Smooth muscle cell (in vitro differentiated cells): ENCODE measurements at regions not wholly inside any gene's neighbourhood (a gene's known extent, or its start where the extent isn't known, plus 50 kb on each side); places are given as distances from the start of the nearest gene placed in this dataset.

Source experiments
- DNase-seq: peaks from one replicate; lab custom pipeline; 2025; ENCODE audit not compliant: unreplicated experiment; lab: John Stamatoyannopoulos, UW
- H2AFZ ChIP-seq: fragments of 200-600 bp; sonication (generic); 2 replicates; pipeline ENCODE4 v1.6.0; 2016; ENCODE audit warnings: antibody characterized with exemption, low read depth, mild to moderate bottlenecking
- H3F3A ChIP-seq: fragments of 200-600 bp; sonication (generic); 2 replicates; pipeline ENCODE4 v1.6.0; 2017; ENCODE audit warnings: antibody characterized with exemption, low read depth
- H3K27ac ChIP-seq: fragments of 200-600 bp; sonication (generic); 2 replicates; pipeline ENCODE4 v1.5.1; 2016; ENCODE audit warnings: low read depth, mild to moderate bottlenecking
- H3K27me3 ChIP-seq: fragments of 200-600 bp; sonication (generic); 2 replicates; pipeline ENCODE4 v1.6.1; 2016; ENCODE audit warnings: low read depth, mild to moderate bottlenecking
- H3K36me3 ChIP-seq: fragments of 200-600 bp; sonication (generic); 2 replicates; pipeline ENCODE4 v1.5.1; 2016; ENCODE audit warnings: low read depth
- H3K4me1 ChIP-seq: fragments of 200-600 bp; sonication (generic); 2 replicates; pipeline ENCODE4 v1.5.1; 2016; ENCODE audit warnings: low read depth
- H3K4me2 ChIP-seq: fragments of 200-600 bp; sonication (generic); 2 replicates; pipeline ENCODE4 v1.6.0; 2016; ENCODE audit warnings: mild to moderate bottlenecking
- H3K4me3 ChIP-seq: fragments of 200-600 bp; sonication (generic); 2 replicates; pipeline ENCODE4 v1.5.1; 2016; ENCODE audit warnings: mild to moderate bottlenecking
- H3K79me2 ChIP-seq: fragments of 200-600 bp; sonication (generic); 2 replicates; pipeline ENCODE4 v1.6.0; 2016; ENCODE audit warnings: low read depth, mild to moderate bottlenecking
- H3K9ac ChIP-seq: fragments of 200-600 bp; sonication (generic); 2 replicates; pipeline ENCODE4 v1.6.0; 2016; ENCODE audit warnings: low read depth
- H3K9me3 ChIP-seq: fragments of 200-600 bp; sonication (generic); replicated peaks from 2 replicates; pipeline ENCODE4 v1.5.1; 2016; ENCODE audit warnings: low read depth
- H4K20me1 ChIP-seq: fragments of 200-600 bp; sonication (generic); 2 replicates; pipeline ENCODE4 v1.6.0; 2016; ENCODE audit warnings: low read depth
- WGBS: methylation state at CpG from one replicate; pipeline ENCODE4 v1.1.7; 2016; ENCODE audit warnings: low lambda C conversion rate; 5-methylcytosine and 5-hydroxymethylcytosine counted together
- TF ChIP-seq, protein P1 (sequence below): fragments of 200-600 bp; sonication (generic); IDR thresholded peaks from 2 replicates; pipeline ENCODE4 v1.5.1; 2017; ENCODE audit warnings: borderline replicate concordance, mild to moderate bottlenecking, antibody characterized with exemption; ENCODE audit not compliant: insufficient read depth, poor library complexity, severe bottlenecking

GRCh38 chr4:60589425-60589824 lies 610.7 kb upstream of the ADGRL3 start:
- no peak overlapping the region for H3K9ac ChIP-seq
- no peaks in the 10 kb centered on the region for H3K27me3 ChIP-seq
- peak overlapping the region; percentile 30 for H2AFZ ChIP-seq
- no peaks in the 10 kb centered on the region for H3K9me3 ChIP-seq
- DNase-seq = no peak
- no peak overlapping the region for H3K4me2 ChIP-seq
- TF ChIP-seq, protein P1, sequence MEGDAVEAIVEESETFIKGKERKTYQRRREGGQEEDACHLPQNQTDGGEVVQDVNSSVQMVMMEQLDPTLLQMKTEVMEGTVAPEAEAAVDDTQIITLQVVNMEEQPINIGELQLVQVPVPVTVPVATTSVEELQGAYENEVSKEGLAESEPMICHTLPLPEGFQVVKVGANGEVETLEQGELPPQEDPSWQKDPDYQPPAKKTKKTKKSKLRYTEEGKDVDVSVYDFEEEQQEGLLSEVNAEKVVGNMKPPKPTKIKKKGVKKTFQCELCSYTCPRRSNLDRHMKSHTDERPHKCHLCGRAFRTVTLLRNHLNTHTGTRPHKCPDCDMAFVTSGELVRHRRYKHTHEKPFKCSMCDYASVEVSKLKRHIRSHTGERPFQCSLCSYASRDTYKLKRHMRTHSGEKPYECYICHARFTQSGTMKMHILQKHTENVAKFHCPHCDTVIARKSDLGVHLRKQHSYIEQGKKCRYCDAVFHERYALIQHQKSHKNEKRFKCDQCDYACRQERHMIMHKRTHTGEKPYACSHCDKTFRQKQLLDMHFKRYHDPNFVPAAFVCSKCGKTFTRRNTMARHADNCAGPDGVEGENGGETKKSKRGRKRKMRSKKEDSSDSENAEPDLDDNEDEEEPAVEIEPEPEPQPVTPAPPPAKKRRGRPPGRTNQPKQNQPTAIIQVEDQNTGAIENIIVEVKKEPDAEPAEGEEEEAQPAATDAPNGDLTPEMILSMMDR = no peak
- 71% methylated on average over 5 of the region's 5 CpGs for whole genome bisulfite sequencing
- no peaks in the 10 kb centered on the region for H3K36me3 ChIP-seq
- no peaks in the 10 kb centered on the region for H3K4me1 ChIP-seq
- H3F3A ChIP-seq = no peaks in the 10 kb centered on the region
- no peaks in the 10 kb centered on the region for H4K20me1 ChIP-seq
- H3K4me3 ChIP-seq = no peak overlapping the region
- no peaks in the 10 kb centered on the region for H3K79me2 ChIP-seq
- no peak overlapping the region for H3K27ac ChIP-seq

DNA sequence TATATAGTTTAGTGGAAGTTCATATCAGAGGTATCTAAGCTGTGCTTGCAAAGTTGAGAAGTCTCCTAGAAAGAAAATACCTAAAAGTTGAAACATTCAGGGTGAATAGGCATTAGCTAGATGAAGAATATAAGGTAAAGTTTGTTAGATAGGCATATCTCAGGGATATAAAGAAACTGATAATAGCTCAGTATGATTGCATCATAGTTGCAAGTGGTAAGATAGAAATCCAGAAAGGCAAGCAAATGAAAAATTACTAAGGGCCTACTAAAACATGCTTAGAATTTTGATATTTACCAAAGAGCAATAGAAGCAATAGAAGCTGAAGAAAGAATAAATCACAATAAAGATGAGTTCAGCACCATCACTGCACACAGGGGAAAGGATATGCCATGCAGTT lies 610.0 kb upstream of the ADGRL3 start:
- Histone ChIP-seq H3K27me3 (no peaks in the 10 kb centered on the region), H2AFZ (no peak overlapping the region), H3K36me3 (no peaks in the 10 kb centered on the region), H3K4me2 (no peak overlapping the region), H3K9ac (no peak overlapping the region), H3K9me3 (no peaks in the 10 kb centered on the region), H3K4me1 (no peaks in the 10 kb centered on the region), H3K4me3 (no peak overlapping the region), H3K27ac (no peak overlapping the region), H4K20me1 (no peaks in the 10 kb centered on the region), H3K79me2 (no peaks in the 10 kb centered on the region), H3F3A (no peaks in the 10 kb centered on the region)
- TF ChIP-seq, protein P1 = no peak
- DNase-seq = no peak

DNA sequence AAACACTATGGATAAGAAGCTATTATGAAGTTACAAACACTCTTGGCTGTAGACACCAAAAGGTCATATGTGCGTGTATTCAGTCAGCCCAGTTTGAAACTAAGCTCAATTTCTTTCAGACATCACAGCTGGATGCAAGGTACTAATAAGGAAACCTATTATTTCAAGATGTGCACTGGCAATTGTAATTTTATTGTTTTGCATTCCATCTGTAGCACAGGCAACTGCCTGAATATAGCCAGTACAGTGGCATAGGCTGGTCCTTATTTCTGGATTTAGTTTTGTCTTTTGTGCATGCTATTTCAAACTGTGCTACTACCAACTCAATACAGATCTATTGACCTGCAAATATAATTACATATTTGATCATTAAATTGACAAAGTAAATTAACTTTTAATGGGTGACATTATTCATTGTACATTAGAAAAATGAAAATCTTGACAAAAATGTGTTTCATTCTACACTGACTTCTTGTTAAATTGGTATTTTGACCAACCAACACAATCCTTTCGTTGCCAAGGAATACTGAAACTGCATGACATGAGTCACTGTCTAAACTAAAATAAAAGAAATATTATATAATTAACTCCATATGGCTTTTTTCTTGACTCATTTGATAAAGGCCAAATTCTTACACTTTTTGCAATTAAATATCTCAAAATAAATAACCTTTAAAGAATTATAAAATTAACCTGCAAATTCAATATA lies 594.3 kb upstream of the ADGRL3 start:
- Histone ChIP-seq H3K4me2 (no peak overlapping the region), H3K4me3 (no peak overlapping the region), H3K9me3 (no peaks in the 10 kb centered on the region), H4K20me1 (no peaks in the 10 kb centered on the region), H3K79me2 (no peaks in the 10 kb centered on the region), H3F3A (no peaks in the 10 kb centered on the region), H3K4me1 (no peaks in the 10 kb centered on the region), H3K27me3 (no peaks in the 10 kb centered on the region), H3K27ac (no peak overlapping the region), H2AFZ (no peak overlapping the region), H3K36me3 (no peaks in the 10 kb centered on the region), H3K9ac (no peak overlapping the region)
- 79% methylated on average over 2 of the region's 2 CpGs for WGBS
- TF ChIP-seq, protein P1 = no peak
- no peak for DNase-seq
